GM18873 (cell line): ENCODE measurements at regions not wholly inside any gene's neighbourhood (a gene's known extent, or its start where the extent isn't known, plus 50 kb on each side); places are given as distances from the start of the nearest gene placed in this dataset.
"Not testable (repeated sequence)": the region's sequence is repeated elsewhere in the genome, so short reads cannot be mapped to it uniquely, and the experiment has no call there.

Experiments
- ATAC-seq: cut with Tn5 transposase; IDR thresholded peaks from one replicate; pipeline ENCODE4 v1.9.1; 2021; ENCODE audit warnings: mild to moderate bottlenecking, moderate library complexity, moderate number of reproducible peaks; ENCODE audit not compliant: unreplicated experiment, low FRiP score

- no peak for ATAC-seq
These were observed 436.8 kb downstream of the PREX1 start for GRCh38 chr20:48390981-48391380.

GRCh38 chr20:48387675-48388074 lies 440.1 kb downstream of the PREX1 start:
- ATAC-seq, result no peak

- ATAC-seq, result no peak
These were observed 442.3 kb downstream of the PREX1 start for GRCh38 chr20:48385527-48385926.

GRCh38 chr20:48385114-48385513 lies 442.7 kb downstream of the PREX1 start:
- ATAC-seq, result no peak

GRCh38 chr20:48384147-48384818 lies 443.5 kb downstream of the PREX1 start:
- ATAC-seq, result no peak

- no peak for ATAC-seq
These were observed 444.5 kb downstream of the PREX1 start for GRCh38 chr20:48383252-48383651.

- ATAC-seq, result no peak
These were observed 445.5 kb downstream of the PREX1 start for GRCh38 chr20:48382304-48382703.

- no peak for ATAC-seq
These were observed 446.3 kb downstream of the PREX1 start for GRCh38 chr20:48381353-48382120.

- no peak for ATAC-seq
These were observed 447.1 kb downstream of the PREX1 start for GRCh38 chr20:48380661-48381060.

- ATAC-seq, result no peak
These were observed 448.7 kb downstream of the PREX1 start for GRCh38 chr20:48378976-48379675.

- no peak for ATAC-seq
These were observed 449.9 kb downstream of the PREX1 start for GRCh38 chr20:48377940-48378339.

- ATAC-seq, result no peak
These were observed 452.0 kb downstream of the PREX1 start for GRCh38 chr20:48375804-48376203.

- no peak for ATAC-seq
These were observed 452.7 kb downstream of the PREX1 start for GRCh38 chr20:48374991-48375595.

GRCh38 chr20:48374031-48374907 lies 453.5 kb downstream of the PREX1 start:
- not testable (repeated sequence) for ATAC-seq

GRCh38 chr20:48373555-48373934 lies 454.3 kb downstream of the PREX1 start:
- ATAC-seq, result no peak

GRCh38 chr20:48372851-48373554 lies 454.8 kb downstream of the PREX1 start:
- ATAC-seq, result not testable (repeated sequence)

GRCh38 chr20:48371211-48371610 lies 456.6 kb downstream of the PREX1 start:
- no peak for ATAC-seq

GRCh38 chr20:48368580-48369021 lies 459.2 kb downstream of the PREX1 start:
- ATAC-seq, result not testable (repeated sequence)
